Neural crest cell (in vitro differentiated cells): ENCODE measurements at regions not wholly inside any gene's neighbourhood (a gene's known extent, or its start where the extent isn't known, plus 50 kb on each side); places are given as distances from the start of the nearest gene placed in this dataset.

Experiments used
- DNase-seq: peaks from one replicate; pipeline ENCODE4 v3.0.0; 2021; ENCODE audit warnings: low read depth, mixed read lengths, low spot score
- H3K27ac Mint-ChIP-seq: one replicate; pipeline ENCODE4 v1.8.0; 2021; ENCODE audit warnings: mild to moderate bottlenecking, mixed read lengths; ENCODE audit not compliant: unreplicated experiment
- H3K27me3 Mint-ChIP-seq: 2 replicates; pipeline ENCODE4 v1.8.0; 2021; ENCODE audit warnings: low read depth, mild to moderate bottlenecking, mixed read lengths
- H3K36me3 Mint-ChIP-seq: 2 replicates; pipeline ENCODE4 v1.8.0; 2021; ENCODE audit warnings: low read depth, mild to moderate bottlenecking, mixed read lengths
- H3K4me1 Mint-ChIP-seq: 2 replicates; pipeline ENCODE4 v1.8.0; 2021; ENCODE audit warnings: mixed read lengths
- H3K4me3 Mint-ChIP-seq: one replicate; pipeline ENCODE4 v1.8.0; 2021; ENCODE audit warnings: mild to moderate bottlenecking, mixed read lengths
- H3K9me3 Mint-ChIP-seq: 2 replicates; pipeline ENCODE4 v1.8.0; 2021; ENCODE audit warnings: mixed read lengths
- CTCF ChIP-seq: fragments of 200-600 bp; sonication (generic); conservative IDR thresholded peaks from 2 replicates; pipeline ENCODE4 v1.5.0; 2021; ENCODE audit warnings: antibody characterized with exemption, mild to moderate bottlenecking

- no peak for TF ChIP-seq CTCF
- no peak for DNase-seq
- Mint-ChIP-seq H3K27me3 (no peaks in the 10 kb centered on the region), H3K9me3 (no peaks in the 10 kb centered on the region), H3K4me3 (no peak overlapping the region), H3K36me3 (no peaks in the 10 kb centered on the region), H3K4me1 (peaks cover 8% of the 10 kb centered on the region), H3K27ac (no peak overlapping the region)
Observed at GRCh38 chr6:100255701-100256100, 209.0 kb downstream of the SIM1 start.

- no peaks in the 10 kb centered on the region for H3K9me3 Mint-ChIP-seq
- TF ChIP-seq CTCF = no peak
- no peaks in the 10 kb centered on the region for H3K36me3 Mint-ChIP-seq
- peaks cover 16% of the 10 kb centered on the region for H3K4me1 Mint-ChIP-seq
- H3K4me3 Mint-ChIP-seq = no peak overlapping the region
- H3K27me3 Mint-ChIP-seq = no peaks in the 10 kb centered on the region
- H3K27ac Mint-ChIP-seq = peak overlapping the region; percentile 8
- DNase-seq = no peak
Observed at GRCh38 chr6:100247123-100247522, 217.6 kb downstream of the SIM1 start.

- H3K9me3 Mint-ChIP-seq = no peaks in the 10 kb centered on the region
Observed at GRCh38 chr6:100246206-100246605, 218.5 kb downstream of the SIM1 start.

GRCh38 chr6:100240798-100241197 lies 223.9 kb downstream of the SIM1 start:
- DNase-seq = no peak
- no peaks in the 10 kb centered on the region for H3K36me3 Mint-ChIP-seq
- H3K9me3 Mint-ChIP-seq = no peaks in the 10 kb centered on the region
- no peak overlapping the region for H3K27ac Mint-ChIP-seq
- no peak overlapping the region for H3K4me3 Mint-ChIP-seq
- TF ChIP-seq CTCF = no peak
- H3K4me1 Mint-ChIP-seq = peaks cover 24% of the 10 kb centered on the region
- H3K27me3 Mint-ChIP-seq = no peaks in the 10 kb centered on the region

More at GRCh38 chr6:100246206-100246605, 218.5 kb downstream of the SIM1 start:
- DNase-seq = no peak
- H3K27ac Mint-ChIP-seq = no peak overlapping the region
- no peaks in the 10 kb centered on the region for H3K27me3 Mint-ChIP-seq
- no peak overlapping the region for H3K4me3 Mint-ChIP-seq
- peaks cover 16% of the 10 kb centered on the region for H3K4me1 Mint-ChIP-seq
- no peak for TF ChIP-seq CTCF
- no peaks in the 10 kb centered on the region for H3K36me3 Mint-ChIP-seq

GRCh38 chr6:100237821-100238220 lies 226.9 kb downstream of the SIM1 start:
- no peaks in the 10 kb centered on the region for H3K9me3 Mint-ChIP-seq
- no peaks in the 10 kb centered on the region for H3K36me3 Mint-ChIP-seq
- H3K4me1 Mint-ChIP-seq = peaks cover 32% of the 10 kb centered on the region
- H3K27me3 Mint-ChIP-seq = no peaks in the 10 kb centered on the region
- no peak for TF ChIP-seq CTCF
- H3K4me3 Mint-ChIP-seq = no peak overlapping the region
- no peak for DNase-seq
- no peak overlapping the region for H3K27ac Mint-ChIP-seq

- H3K27me3 Mint-ChIP-seq = no peaks in the 10 kb centered on the region
- peaks cover 32% of the 10 kb centered on the region for H3K4me1 Mint-ChIP-seq
- no peaks in the 10 kb centered on the region for H3K9me3 Mint-ChIP-seq
- H3K27ac Mint-ChIP-seq = no peak overlapping the region
- no peak for DNase-seq
- no peak overlapping the region for H3K4me3 Mint-ChIP-seq
- no peaks in the 10 kb centered on the region for H3K36me3 Mint-ChIP-seq
- no peak for TF ChIP-seq CTCF
Observed at GRCh38 chr6:100236389-100236788, 228.3 kb downstream of the SIM1 start.
